H1 (cell line): ENCODE measurements at regions not wholly inside any gene's neighbourhood (a gene's known extent, or its start where the extent isn't known, plus 50 kb on each side); places are given as distances from the start of the nearest gene placed in this dataset.

Experiments
- ATF3 ChIP-seq: IDR thresholded peaks from 2 replicates; pipeline ENCODE4 v1.6.1; 2011; ENCODE audit warnings: low read depth, mild to moderate bottlenecking, low read length; ENCODE audit not compliant: insufficient read depth
- CHD7 ChIP-seq: fragments of 300-600 bp; sonication (generic); IDR thresholded peaks from 2 replicates; pipeline ENCODE4 v1.7.1; 2012; ENCODE audit warnings: low read length, moderate library complexity, mild to moderate bottlenecking, inconsistent platforms; ENCODE audit not compliant: insufficient replicate concordance
- EGR1 ChIP-seq: IDR thresholded peaks from 2 replicates; pipeline ENCODE4 v1.6.1; 2011; ENCODE audit warnings: low read depth, low read length, borderline replicate concordance
- FOSL1 ChIP-seq: IDR thresholded peaks from 2 replicates; pipeline ENCODE4 v1.6.1; 2011; ENCODE audit warnings: mild to moderate bottlenecking, low read depth, low read length, moderate library complexity; ENCODE audit not compliant: insufficient read depth
- GTF2F1 ChIP-seq: IDR thresholded peaks from 2 replicates; pipeline ENCODE4 v1.6.1; 2012; ENCODE audit warnings: low read depth, low read length, improper control_type of control experiment, borderline replicate concordance
- HDAC2 ChIP-seq, 2 experiments: fragments of 300-600 bp in 1 of 2; sonication (generic) in 1 of 2; IDR thresholded peaks; 2 replicates each; pipeline ENCODE4 v1.6.1; 2011 to 2012; ENCODE audit warnings: low read depth in 2 of 2, low read length in 2 of 2, mild to moderate bottlenecking in 2 of 2, moderate library complexity in 2 of 2, borderline replicate concordance in 1 of 2, inconsistent platforms in 1 of 2
- NANOG ChIP-seq: IDR thresholded peaks from 2 replicates; pipeline ENCODE4 v1.6.1; 2011; ENCODE audit warnings: low read length, low read depth, mild to moderate bottlenecking, inconsistent platforms; ENCODE audit not compliant: insufficient read depth, poor library complexity, severe bottlenecking
- NRF1 ChIP-seq: IDR thresholded peaks from 2 replicates; pipeline ENCODE4 v1.6.1; 2011; ENCODE audit warnings: mild to moderate bottlenecking, low read depth, low read length, improper control_type of control experiment
- RXRA ChIP-seq: IDR thresholded peaks from 2 replicates; pipeline ENCODE4 v1.6.1; 2011; ENCODE audit warnings: low read depth, mild to moderate bottlenecking, low read length, moderate library complexity; ENCODE audit not compliant: insufficient read depth
- TCF12 ChIP-seq: IDR thresholded peaks from 2 replicates; pipeline ENCODE4 v1.6.1; 2011; ENCODE audit warnings: low read depth, mild to moderate bottlenecking, low read length

- TF ChIP-seq CHD7 = no peak
- TF ChIP-seq HDAC2 (IDR thresholded peaks at IDR 0.05; ENCODE audit: borderline replicate concordance in 1 of 2, low read depth in 2 of 2, low read length in 2 of 2) = no peak
- TF ChIP-seq EGR1 = no peak
- no peak for TF ChIP-seq RXRA
- TF ChIP-seq FOSL1 = no peak
- no peak for TF ChIP-seq NANOG
- TF ChIP-seq NRF1 = no peak
- no peak for TF ChIP-seq ATF3
- no peak for TF ChIP-seq GTF2F1
- no peak for TF ChIP-seq TCF12
Observed at GRCh38 chr10:10676972-10677371, 340.7 kb upstream of the CELF2 start (continued).
